GM21825 (cell line): ENCODE measurements at regions not wholly inside any gene's neighbourhood (a gene's known extent, or its start where the extent isn't known, plus 50 kb on each side); places are given as distances from the start of the nearest gene placed in this dataset.

Experiments used
- ATAC-seq: cut with Tn5 transposase; IDR thresholded peaks from one replicate; pipeline ENCODE4 v1.9.1; 2021; ENCODE audit warnings: mild to moderate bottlenecking, moderate library complexity; ENCODE audit not compliant: unreplicated experiment

- no peak for ATAC-seq
Observed at GRCh38 chr3:115517457-115518050, 105.8 kb upstream of the GAP43 start.

- ATAC-seq, result no peak
Observed at GRCh38 chr3:115518100-115518852, 105.0 kb upstream of the GAP43 start.

- no peak for ATAC-seq
Observed at GRCh38 chr3:115520241-115520640, 103.1 kb upstream of the GAP43 start.

- no peak for ATAC-seq
Observed at GRCh38 chr3:115520651-115521245, 102.6 kb upstream of the GAP43 start.

- ATAC-seq, result no peak
Observed at GRCh38 chr3:115523458-115523857, 99.9 kb upstream of the GAP43 start.

- no peak for ATAC-seq
Observed at GRCh38 chr3:115524549-115524948, 98.8 kb upstream of the GAP43 start.

GRCh38 chr3:115525731-115526130 lies 97.6 kb upstream of the GAP43 start:
- ATAC-seq, result no peak

GRCh38 chr3:115533218-115533617 lies 90.1 kb upstream of the GAP43 start:
- ATAC-seq, result no peak

GRCh38 chr3:115536171-115536570 lies 87.1 kb upstream of the GAP43 start:
- ATAC-seq, result no peak

GRCh38 chr3:115537669-115538068 lies 85.6 kb upstream of the GAP43 start:
- ATAC-seq, result no peak

GRCh38 chr3:115547207-115547606 lies 76.1 kb upstream of the GAP43 start:
- no peak for ATAC-seq

- ATAC-seq, result no peak
Observed at GRCh38 chr3:115548611-115549010, 74.7 kb upstream of the GAP43 start.

- ATAC-seq, result no peak
Observed at GRCh38 chr3:115549071-115549470, 74.2 kb upstream of the GAP43 start.

- ATAC-seq, result no peak
Observed at GRCh38 chr3:115550285-115550761, 73.0 kb upstream of the GAP43 start.

GRCh38 chr3:115551016-115551415 lies 72.3 kb upstream of the GAP43 start:
- no peak for ATAC-seq

GRCh38 chr3:115552007-115552406 lies 71.3 kb upstream of the GAP43 start:
- ATAC-seq, result no peak

GRCh38 chr3:115553796-115554486 lies 69.4 kb upstream of the GAP43 start:
- ATAC-seq, result no peak

- no peak for ATAC-seq
Observed at GRCh38 chr3:115554487-115554807, 68.9 kb upstream of the GAP43 start.

- ATAC-seq, result no peak
Observed at GRCh38 chr3:115562636-115563267, 60.6 kb upstream of the GAP43 start.

GRCh38 chr3:115563984-115564383 lies 59.3 kb upstream of the GAP43 start:
- no peak for ATAC-seq

GRCh38 chr3:115571413-115571812 lies 51.9 kb upstream of the GAP43 start:
- no peak for ATAC-seq
